WI38 (cell line): ENCODE measurements at regions not wholly inside any gene's neighbourhood (a gene's known extent, or its start where the extent isn't known, plus 50 kb on each side); places are given as distances from the start of the nearest gene placed in this dataset.

Source experiments
- H3K4me3 ChIP-seq: 2 replicates; pipeline ENCODE4 v1.5.1; 2011; ENCODE audit warnings: low read depth, mild to moderate bottlenecking, control low read depth, low read length
- TF ChIP-seq, protein P1 (sequence below): IDR thresholded peaks from 2 replicates; pipeline ENCODE4 v1.5.1; 2012; ENCODE audit warnings: low read depth, mild to moderate bottlenecking, control low read depth, low read length

GRCh38 chr16:8396463-8396862 lies 193.8 kb downstream of the TMEM114 start:
- TF ChIP-seq, protein P1, sequence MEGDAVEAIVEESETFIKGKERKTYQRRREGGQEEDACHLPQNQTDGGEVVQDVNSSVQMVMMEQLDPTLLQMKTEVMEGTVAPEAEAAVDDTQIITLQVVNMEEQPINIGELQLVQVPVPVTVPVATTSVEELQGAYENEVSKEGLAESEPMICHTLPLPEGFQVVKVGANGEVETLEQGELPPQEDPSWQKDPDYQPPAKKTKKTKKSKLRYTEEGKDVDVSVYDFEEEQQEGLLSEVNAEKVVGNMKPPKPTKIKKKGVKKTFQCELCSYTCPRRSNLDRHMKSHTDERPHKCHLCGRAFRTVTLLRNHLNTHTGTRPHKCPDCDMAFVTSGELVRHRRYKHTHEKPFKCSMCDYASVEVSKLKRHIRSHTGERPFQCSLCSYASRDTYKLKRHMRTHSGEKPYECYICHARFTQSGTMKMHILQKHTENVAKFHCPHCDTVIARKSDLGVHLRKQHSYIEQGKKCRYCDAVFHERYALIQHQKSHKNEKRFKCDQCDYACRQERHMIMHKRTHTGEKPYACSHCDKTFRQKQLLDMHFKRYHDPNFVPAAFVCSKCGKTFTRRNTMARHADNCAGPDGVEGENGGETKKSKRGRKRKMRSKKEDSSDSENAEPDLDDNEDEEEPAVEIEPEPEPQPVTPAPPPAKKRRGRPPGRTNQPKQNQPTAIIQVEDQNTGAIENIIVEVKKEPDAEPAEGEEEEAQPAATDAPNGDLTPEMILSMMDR, result no peak
- H3K4me3 ChIP-seq, result no peak overlapping the region

- no peak overlapping the region for H3K4me3 ChIP-seq
- TF ChIP-seq, protein P1, result no peak
These were observed 199.1 kb downstream of the TMEM114 start for GRCh38 chr16:8391257-8391656.

DNA sequence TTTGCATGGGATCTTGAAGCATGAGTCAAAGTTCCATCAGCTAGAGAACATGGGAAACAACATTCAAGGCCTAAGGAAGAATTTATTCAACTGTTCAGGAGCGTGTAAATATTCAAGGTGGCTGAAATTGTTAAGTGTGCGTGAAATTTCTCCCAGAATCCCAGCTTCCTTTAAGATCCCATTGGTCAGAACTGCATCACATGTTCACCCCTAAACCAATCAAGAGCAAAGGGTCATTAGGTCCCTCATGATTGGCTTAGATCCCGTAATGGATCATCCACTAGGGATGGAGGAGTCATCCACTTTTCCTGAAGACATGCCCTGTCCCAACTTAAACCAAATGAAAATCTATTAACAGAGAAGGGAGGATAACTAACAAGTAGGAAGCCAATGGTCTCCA lies 201.6 kb downstream of the TMEM114 start:
- TF ChIP-seq, protein P1, result no peak

GRCh38 chr16:8381814-8382213 lies 208.5 kb downstream of the TMEM114 start:
- TF ChIP-seq, protein P1, result no peak

More for the DNA sequence above, 201.6 kb downstream of the TMEM114 start:
- H3K4me3 ChIP-seq, result no peak overlapping the region

DNA sequence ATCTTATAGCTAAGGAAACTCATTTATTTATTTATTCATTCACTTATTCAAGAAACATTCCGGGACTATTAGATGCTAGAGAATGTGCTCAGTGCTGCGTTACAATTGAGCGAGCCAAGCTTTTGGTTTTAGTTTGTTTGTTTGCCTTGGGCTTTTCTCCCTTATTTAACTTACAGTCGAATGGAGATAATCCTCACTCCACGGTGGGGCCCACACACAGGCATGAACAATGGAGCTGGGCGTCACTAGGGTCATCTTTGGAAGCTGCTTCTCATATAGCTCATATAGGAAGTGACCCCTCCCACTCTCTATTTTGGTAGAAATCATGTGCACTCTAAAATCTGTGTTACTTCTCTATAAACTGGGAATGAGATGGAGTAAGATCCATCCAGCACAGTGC lies 210.0 kb downstream of the TMEM114 start:
- H3K4me3 ChIP-seq, result no peak overlapping the region
- TF ChIP-seq, protein P1, result no peak

More at GRCh38 chr16:8381814-8382213, 208.5 kb downstream of the TMEM114 start:
- H3K4me3 ChIP-seq, result no peak overlapping the region

DNA sequence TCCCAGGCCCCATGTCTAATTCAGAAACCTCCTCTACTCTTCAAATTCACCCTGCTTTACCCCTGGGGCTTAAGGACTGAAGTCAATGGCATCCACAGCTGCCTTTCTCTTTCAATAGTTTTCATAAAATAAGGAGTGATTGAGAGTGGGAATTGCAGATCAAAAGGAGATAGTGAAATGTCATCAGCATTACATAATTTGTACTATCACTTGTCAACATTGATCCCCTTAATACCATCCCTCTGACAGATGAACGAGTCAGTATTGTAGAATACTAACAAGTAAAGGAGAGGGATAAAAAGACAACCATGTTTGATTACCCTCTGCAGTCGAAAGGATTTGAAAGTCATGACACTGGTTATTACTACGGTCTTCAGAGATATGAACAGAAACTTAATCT lies 212.4 kb downstream of the TMEM114 start:
- no peak overlapping the region for H3K4me3 ChIP-seq
- TF ChIP-seq, protein P1, result no peak

DNA sequence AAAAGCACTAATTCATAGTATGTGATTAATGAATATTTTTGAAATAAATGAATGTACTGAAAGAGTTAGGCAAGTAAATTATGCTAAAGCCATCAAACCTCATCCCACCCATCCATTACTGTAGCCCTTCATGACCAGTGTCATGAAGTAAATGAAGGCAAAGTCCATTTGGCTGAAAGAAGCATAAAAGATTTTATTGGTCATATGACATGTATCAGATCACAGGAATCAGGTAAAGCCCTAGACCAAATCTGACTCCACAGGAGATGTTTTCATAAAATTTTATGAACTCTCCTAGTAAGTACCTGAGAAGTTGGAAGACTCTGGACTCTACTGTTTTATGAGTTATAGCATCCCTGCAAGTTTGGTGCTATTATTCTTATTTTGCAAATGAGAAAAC lies 213.5 kb downstream of the TMEM114 start:
- H3K4me3 ChIP-seq, result no peak overlapping the region
- TF ChIP-seq, protein P1, result no peak
